SKM-1 (cell line): ENCODE measurements at regions not wholly inside any gene's neighbourhood (a gene's known extent, or its start where the extent isn't known, plus 50 kb on each side); places are given as distances from the start of the nearest gene placed in this dataset.

Experiments used
- DNase-seq: peaks from one replicate; lab custom pipeline; 2025; ENCODE audit not compliant: unreplicated experiment; lab: John Stamatoyannopoulos, UW

DNA sequence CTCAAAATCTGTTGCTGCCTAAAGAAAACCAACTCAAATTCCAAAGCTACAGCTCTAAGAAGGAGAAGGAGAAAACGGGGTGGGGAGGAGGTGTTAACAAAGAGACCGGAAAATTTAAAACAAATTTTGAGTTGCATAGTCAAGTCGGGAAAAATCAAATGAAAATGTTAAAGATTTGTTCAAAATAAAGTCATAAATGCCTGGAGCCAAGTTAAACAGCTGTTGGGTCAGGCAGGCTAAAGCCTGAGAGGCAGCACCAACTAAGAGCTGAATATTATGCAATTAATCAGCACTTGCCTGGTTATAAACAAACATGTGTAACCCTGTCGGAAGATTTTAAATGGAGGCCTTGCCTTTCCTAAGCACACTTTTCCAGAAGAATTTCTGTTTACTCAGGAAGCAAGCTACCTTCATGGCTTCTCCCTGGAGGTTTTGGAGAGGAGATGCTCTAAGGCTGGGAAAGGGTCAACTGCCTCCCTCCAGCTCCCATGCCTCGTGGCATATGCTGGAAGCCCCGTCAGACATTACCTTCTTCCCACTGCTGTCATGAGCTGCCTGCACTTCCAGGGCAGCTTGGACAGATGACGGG lies 270.5 kb downstream of the DMRT2 start:
- no peak for DNase-seq

DNA sequence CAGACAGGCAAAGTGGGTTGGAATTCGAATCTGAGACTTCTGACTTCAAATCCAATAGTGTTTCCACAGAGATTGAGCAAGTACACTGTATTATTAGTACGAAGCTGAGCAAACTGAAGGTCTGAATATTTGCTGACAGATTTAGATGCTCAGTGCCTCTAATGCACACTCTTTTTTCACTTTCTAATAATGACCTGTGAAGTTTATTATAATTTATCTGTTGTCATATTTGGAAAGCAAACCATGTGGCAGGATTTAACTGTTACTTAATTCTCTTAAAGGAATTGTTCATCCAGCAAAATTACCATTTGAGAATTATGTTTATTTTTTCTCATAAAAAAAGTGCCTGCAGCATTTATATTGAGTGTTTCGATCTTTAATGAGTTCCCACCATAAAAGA lies 277.3 kb downstream of the DMRT2 start:
- no peak for DNase-seq

DNA sequence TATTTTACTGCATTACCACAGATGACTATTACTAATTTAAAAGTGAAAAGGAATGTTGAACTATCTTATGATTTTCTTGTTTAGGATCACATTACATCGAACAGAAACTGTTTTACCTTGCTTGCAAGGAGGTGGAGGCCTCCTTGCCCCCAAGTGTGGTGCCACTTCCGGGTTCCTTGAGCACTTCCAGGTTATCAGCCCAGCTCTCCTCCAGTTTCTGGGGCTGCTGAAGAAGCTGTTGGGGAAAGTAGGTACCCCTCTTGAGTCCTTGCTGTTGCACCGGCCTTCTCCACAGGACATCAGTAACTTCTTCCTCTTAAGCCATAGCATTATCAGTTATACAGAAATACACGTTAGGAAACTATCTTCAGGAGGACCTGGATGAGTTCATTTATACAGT lies 278.2 kb downstream of the DMRT2 start:
- no peak for DNase-seq

DNA sequence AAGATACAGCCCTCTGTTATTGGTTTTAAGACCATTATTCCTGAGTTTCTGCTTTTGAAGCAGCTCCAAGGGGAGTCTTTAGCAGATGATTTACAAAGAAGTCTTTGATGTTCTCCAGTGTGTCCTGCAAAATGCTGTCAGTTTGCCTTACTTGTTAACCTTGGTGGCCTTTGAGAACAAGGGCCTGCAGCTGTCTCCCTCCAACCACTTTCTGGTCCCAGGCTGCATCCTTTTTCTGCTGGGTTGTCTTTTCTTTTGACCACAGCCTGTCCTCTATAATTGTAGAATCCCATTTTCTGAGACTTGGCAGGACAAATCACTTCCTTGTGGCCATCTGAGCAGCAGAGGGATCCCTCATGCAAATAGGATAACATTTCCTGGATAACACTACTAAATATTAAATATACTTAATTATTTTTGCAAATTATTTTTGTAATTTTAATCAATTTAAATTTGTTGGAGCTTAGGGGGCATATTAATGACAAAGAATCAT lies 281.4 kb downstream of the DMRT2 start:
- DNase-seq = no peak

DNA sequence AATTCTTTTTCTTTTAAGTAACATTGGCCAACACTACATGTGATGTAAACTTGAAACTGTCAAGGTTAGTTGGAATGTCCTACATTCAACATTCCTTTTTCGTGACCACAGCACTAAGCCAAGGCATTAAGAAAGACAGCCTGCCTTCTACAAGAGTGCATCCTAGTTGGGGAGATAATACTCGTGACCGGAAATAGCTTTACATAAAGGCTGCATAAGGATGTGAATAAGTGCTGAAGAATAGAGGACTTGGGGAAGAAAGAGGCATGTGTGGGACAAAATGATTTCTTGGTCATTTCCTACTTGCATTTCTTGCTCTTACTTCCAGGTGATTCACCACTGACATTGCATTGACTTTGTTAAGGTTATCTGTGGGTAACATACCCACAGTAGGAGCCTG lies 282.0 kb downstream of the DMRT2 start:
- DNase-seq = no peak

DNA sequence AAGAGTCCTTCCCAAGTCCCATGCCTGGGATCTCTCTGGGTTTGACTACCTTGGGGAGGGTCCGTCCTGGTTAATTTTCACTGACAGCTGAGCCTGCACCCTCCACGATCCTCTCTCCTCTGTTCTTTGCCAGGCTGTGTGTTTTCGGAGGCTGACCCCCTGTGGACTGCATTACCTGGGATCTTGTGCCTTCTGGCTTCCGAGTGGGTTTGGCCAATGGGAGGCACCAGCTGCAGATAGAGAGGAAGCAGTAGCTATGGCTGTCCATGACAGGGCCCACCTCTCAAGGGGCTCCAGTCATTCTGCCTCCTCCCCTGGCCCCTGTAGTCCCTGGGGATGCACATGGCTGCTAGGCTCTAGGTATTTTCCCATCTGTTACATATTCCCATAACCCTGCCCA lies 285.0 kb downstream of the DMRT2 start:
- no peak for DNase-seq

DNA sequence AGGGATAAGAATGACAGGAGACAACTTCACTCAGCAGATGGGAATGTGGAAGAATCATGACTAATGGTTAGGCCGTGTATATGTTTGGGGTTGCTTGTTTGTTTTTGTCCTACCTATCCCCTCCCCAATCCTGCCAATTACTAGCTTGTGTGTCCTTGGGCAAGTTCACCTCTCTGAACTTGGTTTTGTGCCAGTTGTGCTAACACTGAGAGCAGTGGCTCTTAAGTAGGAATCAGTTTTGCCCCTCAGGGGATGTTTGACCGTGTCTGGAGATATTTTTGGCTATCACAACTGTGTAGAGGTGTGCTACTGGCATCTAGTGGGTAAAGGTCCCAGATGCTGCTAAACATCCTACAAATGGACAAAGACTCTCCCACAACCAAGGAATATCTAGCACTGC lies 287.0 kb downstream of the DMRT2 start:
- DNase-seq = no peak

DNA sequence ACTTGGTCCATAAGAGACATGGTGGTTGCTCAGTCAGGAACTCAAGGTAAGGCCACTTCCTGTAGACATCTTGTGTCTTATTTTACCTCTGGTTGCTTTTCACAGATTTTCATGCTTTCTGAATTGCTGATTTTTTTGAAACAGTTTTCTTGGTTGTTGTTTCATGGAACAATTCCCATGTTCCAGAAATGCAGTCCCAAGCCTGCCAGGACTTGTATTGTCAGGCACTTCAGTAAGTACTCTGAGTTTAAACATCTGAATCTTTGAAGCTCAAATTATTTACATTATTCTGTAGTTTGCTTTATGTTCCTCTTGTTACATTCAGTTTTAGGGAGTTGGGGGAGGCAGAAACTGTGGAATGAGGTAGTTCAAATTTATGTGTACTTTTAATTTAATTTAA lies 290.2 kb downstream of the DMRT2 start:
- DNase-seq = no peak

DNA sequence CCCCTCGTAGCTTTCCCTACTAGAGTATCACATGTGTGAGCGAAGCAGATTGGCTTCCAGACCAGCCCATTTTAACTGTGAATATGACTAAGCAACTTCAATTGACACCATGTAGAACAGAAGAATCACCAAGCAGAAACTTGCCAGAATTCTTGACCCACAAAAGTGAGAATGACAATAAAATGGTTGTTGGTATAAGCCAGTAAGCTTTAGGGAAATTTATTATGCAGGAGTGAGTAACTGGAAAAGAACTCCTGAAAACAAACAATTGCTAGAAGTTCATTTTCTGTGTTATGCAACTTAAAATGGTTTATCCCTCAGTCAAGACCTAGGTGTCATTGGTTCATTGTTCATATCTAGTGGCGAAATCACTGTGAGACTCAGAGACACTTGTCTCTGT lies 303.1 kb downstream of the DMRT2 start:
- no peak for DNase-seq

DNA sequence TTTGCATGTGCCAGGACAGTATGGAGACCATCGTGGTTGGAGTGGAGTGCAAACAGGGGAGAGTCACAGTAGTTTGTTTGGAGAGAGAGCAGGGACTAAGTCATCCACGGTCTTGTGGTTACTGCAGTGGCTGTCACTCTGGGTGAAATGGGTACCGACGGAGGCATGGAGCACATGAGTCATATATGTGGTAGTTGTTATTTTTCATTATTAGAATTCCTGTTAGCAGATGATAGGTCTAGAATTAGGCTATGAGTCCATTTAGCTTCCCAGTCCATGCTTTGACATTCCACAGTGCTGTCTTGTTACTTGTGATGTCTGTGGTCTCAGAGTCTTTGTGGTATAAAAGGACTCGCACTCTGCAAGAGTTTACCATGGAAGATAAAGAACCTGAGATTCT lies 303.9 kb downstream of the DMRT2 start:
- DNase-seq = no peak

DNA sequence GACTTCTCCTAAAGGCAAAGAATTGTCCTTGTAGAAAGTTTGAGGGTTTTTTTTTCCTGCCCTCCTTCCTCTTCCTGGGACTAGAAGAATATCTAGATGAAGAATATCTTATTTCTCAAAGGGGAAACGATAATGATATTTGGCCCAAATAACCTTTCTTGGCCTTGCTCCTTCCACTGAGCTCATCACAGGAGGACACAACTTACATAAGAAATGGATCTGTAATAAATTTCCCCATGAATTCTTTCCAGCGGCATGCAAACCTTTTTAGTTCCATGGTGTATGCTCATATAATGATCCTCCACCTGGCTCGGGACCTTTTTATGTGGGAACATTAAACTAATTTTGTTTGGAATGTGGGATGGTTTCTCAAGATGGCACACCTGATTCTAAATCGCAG lies 304.4 kb downstream of the DMRT2 start:
- DNase-seq = no peak

DNA sequence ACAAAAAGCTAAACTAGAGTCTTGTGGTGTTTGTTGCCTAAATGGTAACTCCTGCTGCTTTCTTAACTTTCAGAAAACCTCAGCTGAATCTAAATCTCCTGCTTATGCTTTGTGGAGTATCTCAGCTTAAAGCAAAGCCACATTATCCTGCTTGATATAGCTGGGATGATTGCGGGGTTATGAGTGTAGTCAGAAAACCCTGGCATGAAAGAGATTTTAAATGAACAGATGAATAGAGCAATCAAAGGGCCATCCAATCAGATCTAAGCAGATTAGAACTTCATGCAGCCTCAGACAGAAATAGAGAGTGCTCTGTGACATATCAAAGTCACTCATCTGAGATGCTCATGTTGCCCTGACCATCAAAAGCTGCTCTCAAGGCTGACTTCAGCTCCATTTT lies 305.5 kb downstream of the DMRT2 start:
- DNase-seq = no peak

DNA sequence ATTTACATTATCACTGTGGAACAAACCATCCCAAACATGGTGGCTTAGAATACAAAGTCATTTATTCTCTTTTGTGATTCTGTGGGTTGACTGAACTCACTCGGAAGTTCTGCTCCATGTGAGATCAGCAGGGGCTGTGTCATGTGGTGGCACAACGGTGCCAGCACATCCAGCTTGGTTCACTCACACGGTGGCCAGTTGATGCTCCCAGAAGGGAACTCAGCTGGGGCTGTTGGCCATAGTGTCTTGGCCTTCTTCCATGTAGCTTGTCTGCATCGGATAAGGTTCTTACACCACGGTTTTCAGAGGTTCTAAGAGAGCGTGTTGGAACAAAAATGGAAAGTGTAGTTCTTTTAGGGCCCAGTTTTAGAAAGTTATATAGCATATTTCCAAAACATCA lies 312.7 kb downstream of the DMRT2 start:
- DNase-seq = no peak

DNA sequence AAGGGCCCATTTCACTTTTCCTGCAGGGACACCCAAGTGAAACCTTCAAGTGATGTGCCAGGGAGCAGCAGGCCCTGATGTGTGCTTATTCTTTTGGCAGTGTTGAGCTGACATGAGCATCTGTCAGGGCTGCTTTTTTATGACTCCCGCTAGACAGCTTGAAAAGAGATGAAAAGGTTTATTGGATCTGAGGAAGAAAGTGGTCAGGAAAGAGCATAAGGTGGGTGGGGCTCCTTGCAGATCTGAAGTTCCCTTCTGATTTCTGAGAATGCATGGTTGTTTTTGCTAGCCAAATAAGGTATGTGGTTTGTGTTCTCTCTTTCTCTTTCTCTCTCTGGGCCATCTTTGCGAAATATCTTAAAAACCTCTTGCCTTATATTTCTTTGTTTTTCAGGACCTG lies 316.1 kb downstream of the DMRT2 start:
- no peak for DNase-seq

DNA sequence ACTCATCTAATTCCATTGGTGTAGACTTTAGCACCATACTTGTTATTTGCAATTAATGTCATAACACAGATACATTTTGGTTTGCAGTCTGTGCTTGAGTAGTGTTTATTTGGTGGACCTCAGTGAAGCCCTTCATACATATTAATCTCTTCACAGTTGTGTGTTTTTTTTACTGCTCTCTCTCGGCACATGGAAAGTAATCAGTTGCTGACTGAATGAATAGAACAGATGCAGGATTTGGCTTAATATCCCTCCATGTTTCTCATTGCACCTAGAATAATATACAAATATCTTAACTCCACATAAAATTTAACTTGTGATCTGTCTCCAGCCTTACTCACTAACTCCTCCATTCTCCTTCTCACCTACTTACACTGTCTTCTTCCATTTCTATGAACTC lies 319.1 kb downstream of the DMRT2 start:
- DNase-seq = no peak

DNA sequence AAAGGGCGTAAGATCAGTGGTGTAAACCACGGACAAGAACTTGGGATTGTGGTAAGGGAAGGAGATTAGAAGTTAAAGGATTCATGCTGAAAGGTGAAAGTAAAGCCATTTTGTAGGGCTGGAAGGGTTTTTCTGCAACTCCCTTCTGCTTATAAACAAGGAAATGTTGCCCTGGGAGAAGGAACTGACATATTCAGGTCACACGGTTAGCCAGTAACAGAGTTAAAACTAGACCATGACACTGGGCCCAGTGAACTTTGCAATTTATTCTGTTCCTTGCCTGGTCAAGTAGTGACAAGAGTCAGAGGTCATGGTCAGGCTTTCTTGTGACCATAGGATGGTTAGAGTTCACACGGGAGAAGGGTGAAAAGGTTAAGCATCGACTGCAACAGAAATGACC lies 323.3 kb downstream of the DMRT2 start:
- no peak for DNase-seq

DNA sequence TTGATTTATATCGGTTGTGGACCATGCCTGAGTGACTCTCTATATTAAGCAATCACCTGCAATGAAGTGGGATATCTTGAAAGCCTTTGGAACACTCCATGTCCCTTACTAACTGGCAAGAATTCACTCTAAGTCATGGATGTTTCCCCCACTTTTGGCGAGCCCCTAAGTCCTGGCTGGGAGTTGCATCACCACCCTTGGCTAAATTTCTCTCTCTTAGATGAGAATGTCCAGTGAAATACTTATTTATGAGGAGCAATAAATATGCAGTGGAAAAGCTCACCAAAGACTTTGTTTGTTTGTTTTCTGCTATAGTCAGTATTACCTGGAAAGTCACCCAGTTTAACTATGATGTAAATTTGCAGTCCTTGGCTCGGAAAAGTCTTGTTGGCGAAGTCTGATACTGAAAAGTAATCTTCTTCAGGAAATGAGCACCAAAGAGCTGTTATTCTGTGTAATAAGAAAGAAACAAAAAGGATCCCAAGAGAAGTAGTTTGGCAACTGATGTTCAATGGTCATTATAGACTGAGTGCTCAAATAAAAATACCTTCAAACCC lies 333.8 kb downstream of the DMRT2 start:
- DNase-seq = no peak

DNA sequence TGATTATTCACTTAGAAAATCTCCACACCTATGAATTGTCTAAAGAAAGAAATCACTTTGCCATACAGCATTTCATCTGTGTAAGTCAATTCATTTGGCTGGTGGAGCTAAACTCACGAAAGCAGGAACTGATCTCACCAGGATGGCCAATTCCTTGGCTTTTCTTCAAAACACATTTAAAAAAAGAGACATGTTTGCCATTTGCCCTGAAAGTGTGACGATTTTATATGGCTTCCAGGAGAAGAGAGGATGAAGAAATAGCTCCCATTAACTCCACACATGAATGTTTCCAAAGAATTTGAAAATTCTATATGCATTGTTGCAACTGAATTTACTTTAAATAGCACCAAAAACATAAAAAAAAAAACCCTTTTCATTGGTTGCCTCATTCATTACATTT lies 334.7 kb downstream of the DMRT2 start:
- no peak for DNase-seq

DNA sequence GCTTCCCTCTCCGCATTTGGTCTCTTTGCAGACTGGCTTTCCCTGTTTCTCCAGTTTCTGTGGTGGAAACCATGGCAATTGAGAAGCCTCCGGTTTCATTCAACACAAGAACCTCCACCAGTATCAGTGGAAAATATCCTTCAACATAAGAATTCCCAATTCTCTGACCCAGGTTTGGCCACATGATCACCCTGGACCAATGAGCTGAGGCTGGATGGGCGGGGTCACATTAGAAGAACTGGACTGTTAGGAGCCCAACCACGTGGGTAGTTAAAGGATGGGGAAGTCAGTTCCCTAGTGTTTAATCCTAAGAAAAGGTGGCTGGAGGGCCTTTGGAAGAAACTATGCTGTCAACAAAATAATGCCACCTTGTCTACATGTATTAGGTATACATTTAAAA lies 336.3 kb downstream of the DMRT2 start:
- DNase-seq = no peak

DNA sequence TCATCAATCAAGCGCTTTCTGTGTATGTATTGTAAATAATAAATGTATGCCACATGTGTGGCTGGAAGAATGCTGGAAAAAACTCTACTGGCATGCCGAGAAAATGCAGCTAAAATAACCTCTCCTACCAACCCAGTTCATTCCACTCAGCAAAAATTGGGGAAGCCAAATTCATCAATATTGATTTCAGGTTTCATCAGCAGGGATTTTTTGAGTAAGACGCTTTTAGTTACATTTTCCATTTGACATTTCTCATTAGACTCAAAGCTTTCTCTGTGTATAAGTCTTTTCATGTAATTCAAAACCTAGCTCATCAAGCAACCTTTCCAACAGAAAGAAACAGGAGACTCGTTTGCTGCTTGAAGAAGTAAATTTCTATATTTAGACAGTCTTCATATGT lies 338.1 kb downstream of the DMRT2 start:
- no peak for DNase-seq

DNA sequence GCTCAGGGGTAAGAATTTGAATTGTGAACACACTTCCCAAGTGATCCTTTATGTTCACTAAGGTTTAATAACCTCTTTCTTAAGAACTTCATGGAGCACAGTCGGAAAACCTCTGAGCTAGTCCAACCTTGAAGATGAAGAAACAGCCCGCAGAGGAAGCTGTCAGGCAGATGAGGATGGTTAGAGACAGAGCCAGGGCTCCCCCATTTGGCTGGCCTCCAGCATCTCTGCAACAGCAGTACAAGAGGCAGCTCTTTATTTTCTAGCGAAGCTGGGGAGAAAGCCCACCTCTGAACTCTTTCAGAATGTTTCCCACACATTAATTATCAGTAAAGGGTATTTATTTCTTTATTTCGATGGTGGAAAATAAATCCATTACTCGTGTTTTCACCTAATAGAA lies 350.8 kb downstream of the DMRT2 start:
- DNase-seq = no peak

DNA sequence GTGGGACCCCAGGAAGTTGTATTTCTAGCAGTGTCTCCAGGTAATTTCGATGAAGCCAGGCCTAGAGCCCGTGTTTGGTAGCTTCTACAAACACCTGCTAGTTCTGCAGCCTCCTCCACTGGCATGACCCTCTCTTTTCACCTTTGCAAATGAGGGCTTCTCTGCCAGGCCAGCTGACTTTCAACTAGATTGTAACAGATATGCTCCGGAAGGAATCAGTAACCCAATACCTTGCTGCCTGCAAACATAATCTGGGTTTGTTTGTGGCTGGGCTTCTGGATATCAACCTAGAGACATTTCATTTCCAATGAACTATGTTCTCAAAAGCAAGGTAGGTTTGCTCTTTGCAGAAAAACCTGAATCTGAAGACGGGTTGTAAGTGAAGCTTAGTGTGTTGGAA lies 354.8 kb downstream of the DMRT2 start:
- no peak for DNase-seq

DNA sequence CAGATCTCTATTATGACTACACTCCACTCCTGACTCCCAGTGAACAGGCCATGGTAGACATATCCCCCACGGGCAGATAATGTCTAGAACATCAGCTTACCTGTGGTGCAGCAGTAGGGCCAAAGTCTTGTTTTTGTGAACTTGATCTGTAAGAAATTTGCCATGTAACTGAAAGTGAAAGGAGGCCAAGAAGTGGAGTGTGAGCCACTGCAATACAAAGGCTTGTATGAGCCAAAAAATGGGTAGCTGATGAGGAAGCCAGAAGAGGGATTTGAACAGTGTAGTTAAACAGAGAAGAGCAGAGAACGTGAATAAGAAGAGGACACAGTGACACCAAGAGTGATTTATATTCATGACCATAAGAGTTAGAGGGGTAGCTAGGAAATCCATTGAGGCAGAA lies 361.7 kb downstream of the DMRT2 start:
- DNase-seq = no peak
